Fibroblast of villous mesenchyme (primary cell): ENCODE measurements at regions not wholly inside any gene's neighbourhood (a gene's known extent, or its start where the extent isn't known, plus 50 kb on each side); places are given as distances from the start of the nearest gene placed in this dataset.

Experiments used
- DNase-seq: peaks from one replicate; pipeline ENCODE4 v3.0.0-alpha.2; 2010; ENCODE audit warnings: low read depth
- H3K4me3 ChIP-seq: 2 replicates; pipeline ENCODE4 v1.5.1; 2011; ENCODE audit warnings: low read depth, mild to moderate bottlenecking, low read length
- TF ChIP-seq, protein P1 (sequence below): IDR thresholded peaks from 2 replicates; pipeline ENCODE4 v1.5.1; 2012; ENCODE audit warnings: low read depth, mild to moderate bottlenecking, low read length; ENCODE audit not compliant: insufficient read depth

- TF ChIP-seq, protein P1, sequence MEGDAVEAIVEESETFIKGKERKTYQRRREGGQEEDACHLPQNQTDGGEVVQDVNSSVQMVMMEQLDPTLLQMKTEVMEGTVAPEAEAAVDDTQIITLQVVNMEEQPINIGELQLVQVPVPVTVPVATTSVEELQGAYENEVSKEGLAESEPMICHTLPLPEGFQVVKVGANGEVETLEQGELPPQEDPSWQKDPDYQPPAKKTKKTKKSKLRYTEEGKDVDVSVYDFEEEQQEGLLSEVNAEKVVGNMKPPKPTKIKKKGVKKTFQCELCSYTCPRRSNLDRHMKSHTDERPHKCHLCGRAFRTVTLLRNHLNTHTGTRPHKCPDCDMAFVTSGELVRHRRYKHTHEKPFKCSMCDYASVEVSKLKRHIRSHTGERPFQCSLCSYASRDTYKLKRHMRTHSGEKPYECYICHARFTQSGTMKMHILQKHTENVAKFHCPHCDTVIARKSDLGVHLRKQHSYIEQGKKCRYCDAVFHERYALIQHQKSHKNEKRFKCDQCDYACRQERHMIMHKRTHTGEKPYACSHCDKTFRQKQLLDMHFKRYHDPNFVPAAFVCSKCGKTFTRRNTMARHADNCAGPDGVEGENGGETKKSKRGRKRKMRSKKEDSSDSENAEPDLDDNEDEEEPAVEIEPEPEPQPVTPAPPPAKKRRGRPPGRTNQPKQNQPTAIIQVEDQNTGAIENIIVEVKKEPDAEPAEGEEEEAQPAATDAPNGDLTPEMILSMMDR, result no peak
- H3K4me3 ChIP-seq, result no peak overlapping the region
- DNase-seq, result no peak
Measured at GRCh38 chr5:4411664-4412063, 728.5 kb upstream of the ADAMTS16 start.

GRCh38 chr5:4413996-4414395, 726.1 kb upstream of the ADAMTS16 start:
- TF ChIP-seq, protein P1, result no peak
- H3K4me3 ChIP-seq, result no peak overlapping the region
- DNase-seq, result no peak

- no peak overlapping the region for H3K4me3 ChIP-seq
- no peak for DNase-seq
- TF ChIP-seq, protein P1, result no peak
Measured at GRCh38 chr5:4418084-4418483, 722.0 kb upstream of the ADAMTS16 start.

DNA sequence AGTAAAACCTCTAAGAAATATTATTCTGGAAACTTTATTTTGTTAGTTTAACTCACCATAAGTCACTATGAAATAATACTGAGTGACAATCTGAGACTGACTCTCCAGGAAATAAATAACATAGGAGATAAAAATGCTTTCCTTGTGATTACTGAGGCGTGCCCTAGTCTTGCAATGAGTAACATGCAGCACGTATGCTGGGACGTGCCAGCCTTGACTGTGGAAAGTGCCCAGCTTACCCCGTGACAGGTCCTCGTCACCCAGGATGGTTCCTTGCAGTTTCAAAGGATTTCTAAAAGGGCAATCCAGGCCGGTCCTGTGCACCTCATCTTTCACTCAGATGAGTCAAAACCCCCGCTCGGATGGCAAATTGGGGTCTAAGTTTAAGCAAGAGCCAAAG, 720.8 kb upstream of the ADAMTS16 start:
- TF ChIP-seq, protein P1, result no peak
- DNase-seq, result no peak
- H3K4me3 ChIP-seq, result no peak overlapping the region

- no peak for DNase-seq
- TF ChIP-seq, protein P1, result no peak
- H3K4me3 ChIP-seq, result no peak overlapping the region
Measured at GRCh38 chr5:4420177-4420576, 720.0 kb upstream of the ADAMTS16 start.

GRCh38 chr5:4420681-4421080, 719.4 kb upstream of the ADAMTS16 start:
- no peak for DNase-seq
- no peak overlapping the region for H3K4me3 ChIP-seq
- TF ChIP-seq, protein P1, result no peak

GRCh38 chr5:4422247-4422646, 717.9 kb upstream of the ADAMTS16 start:
- TF ChIP-seq, protein P1, result no peak
- H3K4me3 ChIP-seq, result no peak overlapping the region
- no peak for DNase-seq
